Activated B cell treated with CpG ODN at 0.5 μM for 24 hours (primary cell): ENCODE measurements at regions not wholly inside any gene's neighbourhood (a gene's known extent, or its start where the extent isn't known, plus 50 kb on each side); places are given as distances from the start of the nearest gene placed in this dataset.
"Not testable (repeated sequence)": the region's sequence is repeated elsewhere in the genome, so short reads cannot be mapped to it uniquely, and the experiment has no call there.

ENCODE experiments used
- ATAC-seq: fragments of 200-7000 bp; cut with Tn5 transposase; one replicate; pipeline ENCODE4 v1.10.0; 2021; ENCODE audit warnings: low read depth, mild to moderate bottlenecking, moderate library complexity
- CTCF ChIA-PET: fragments of 350-600 bp; sonication (Branson Sonifier 250); formaldehyde crosslinking; loops from one replicate; lab custom pipeline; 2021; ENCODE audit warnings: antibody characterized with exemption; lab: Charles Lee
- POLR2A ChIA-PET: fragments of 350-600 bp; sonication (Branson Sonifier 250); formaldehyde crosslinking; loops from one replicate; lab custom pipeline; 2021; ENCODE audit warnings: antibody characterized with exemption; lab: Charles Lee
- DNase-seq: peaks from one replicate; pipeline ENCODE4 v3.0.0; 2022
- H3K27ac Mint-ChIP-seq: one replicate; pipeline ENCODE4 v1.8.0; 2020; ENCODE audit warnings: mixed read lengths
- H3K27me3 Mint-ChIP-seq: one replicate; pipeline ENCODE4 v1.8.0; 2021; ENCODE audit warnings: mixed read lengths
- H3K36me3 Mint-ChIP-seq: one replicate; pipeline ENCODE4 v1.8.0; 2021; ENCODE audit warnings: low read depth, mixed read lengths
- H3K4me1 Mint-ChIP-seq: one replicate; pipeline ENCODE4 v1.8.0; 2021; ENCODE audit warnings: mixed read lengths
- H3K4me3 Mint-ChIP-seq: one replicate; pipeline ENCODE4 v1.8.0; 2020; ENCODE audit warnings: mild to moderate bottlenecking, mixed read lengths
- H3K9me3 Mint-ChIP-seq: one replicate; pipeline ENCODE4 v1.8.0; 2020; ENCODE audit warnings: mixed read lengths
- intact Hi-C: fragments of 100-400 bp; cut with micrococcal nuclease; formaldehyde crosslinking; loops from one replicate; pipeline ENCODE4 v1.15.1; 2024
- TF ChIP-seq, protein P1 (sequence below): fragments of 200-600 bp; IDR thresholded peaks from one replicate; pipeline ENCODE4 v1.8.0; 2022; ENCODE audit warnings: antibody characterized with exemption, mild to moderate bottlenecking

DNA sequence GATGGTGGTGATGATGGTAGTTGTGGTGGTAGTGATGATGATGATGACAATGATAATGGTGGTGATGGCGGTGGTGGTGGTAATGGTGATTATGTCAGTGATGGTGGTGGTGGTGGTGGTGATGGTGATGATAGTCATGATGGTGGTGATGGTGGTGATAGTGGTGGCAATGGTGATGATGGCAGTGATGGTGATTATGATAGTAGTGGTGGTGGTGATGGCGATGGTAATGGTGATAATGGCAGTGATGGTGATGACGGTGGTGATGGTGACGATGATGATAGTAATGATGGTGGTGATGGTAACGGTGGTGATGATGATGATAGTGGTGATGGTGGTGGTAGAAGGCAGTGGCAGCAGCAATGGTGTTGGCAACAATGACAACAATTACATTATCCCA lies 55.3 kb downstream of the RBFOX3 start:
- CTCF ChIA-PET: no interaction called here
- Mint-ChIP-seq H3K36me3 (no peaks in the 10 kb centered on the region), H3K27ac (no peak overlapping the region), H3K4me1 (no peaks in the 10 kb centered on the region), H3K9me3 (peaks cover 2% of the 10 kb centered on the region), H3K27me3 (peaks cover 25% of the 10 kb centered on the region), H3K4me3 (no peak overlapping the region)
- DNase-seq: no peak
- intact Hi-C loops: no loop called here
- no peak for ATAC-seq
- POLR2A ChIA-PET: no interaction called here
- TF ChIP-seq, protein P1, sequence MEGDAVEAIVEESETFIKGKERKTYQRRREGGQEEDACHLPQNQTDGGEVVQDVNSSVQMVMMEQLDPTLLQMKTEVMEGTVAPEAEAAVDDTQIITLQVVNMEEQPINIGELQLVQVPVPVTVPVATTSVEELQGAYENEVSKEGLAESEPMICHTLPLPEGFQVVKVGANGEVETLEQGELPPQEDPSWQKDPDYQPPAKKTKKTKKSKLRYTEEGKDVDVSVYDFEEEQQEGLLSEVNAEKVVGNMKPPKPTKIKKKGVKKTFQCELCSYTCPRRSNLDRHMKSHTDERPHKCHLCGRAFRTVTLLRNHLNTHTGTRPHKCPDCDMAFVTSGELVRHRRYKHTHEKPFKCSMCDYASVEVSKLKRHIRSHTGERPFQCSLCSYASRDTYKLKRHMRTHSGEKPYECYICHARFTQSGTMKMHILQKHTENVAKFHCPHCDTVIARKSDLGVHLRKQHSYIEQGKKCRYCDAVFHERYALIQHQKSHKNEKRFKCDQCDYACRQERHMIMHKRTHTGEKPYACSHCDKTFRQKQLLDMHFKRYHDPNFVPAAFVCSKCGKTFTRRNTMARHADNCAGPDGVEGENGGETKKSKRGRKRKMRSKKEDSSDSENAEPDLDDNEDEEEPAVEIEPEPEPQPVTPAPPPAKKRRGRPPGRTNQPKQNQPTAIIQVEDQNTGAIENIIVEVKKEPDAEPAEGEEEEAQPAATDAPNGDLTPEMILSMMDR: no peak

DNA sequence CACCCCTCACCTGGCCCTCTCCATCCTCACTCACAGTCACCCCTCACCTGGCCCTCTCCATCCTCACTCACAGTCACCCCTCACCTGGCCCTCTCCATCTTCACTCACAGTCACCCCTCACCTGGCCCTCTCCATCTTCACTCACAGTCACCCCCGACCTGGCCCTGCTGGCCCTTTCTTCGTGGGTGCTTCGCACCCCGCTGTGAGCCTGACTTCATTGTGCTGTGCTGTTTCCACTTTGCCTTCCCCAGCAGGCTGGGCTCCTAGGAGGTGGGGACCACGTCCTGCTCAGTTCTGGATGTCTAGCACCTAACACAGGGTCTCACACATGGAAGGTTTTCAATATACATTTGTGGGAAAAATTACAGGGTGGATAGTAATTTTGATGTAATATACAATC lies 56.5 kb downstream of the RBFOX3 start:
- intact Hi-C loops, POLR2A ChIA-PET, CTCF ChIA-PET, H3K9me3 Mint-ChIP-seq, H3K4me3 Mint-ChIP-seq, H3K36me3 Mint-ChIP-seq, H3K27ac Mint-ChIP-seq, H3K4me1 Mint-ChIP-seq, DNase-seq, ATAC-seq: not testable (repeated sequence)
- peaks cover 20% of the 10 kb centered on the region for H3K27me3 Mint-ChIP-seq

DNA sequence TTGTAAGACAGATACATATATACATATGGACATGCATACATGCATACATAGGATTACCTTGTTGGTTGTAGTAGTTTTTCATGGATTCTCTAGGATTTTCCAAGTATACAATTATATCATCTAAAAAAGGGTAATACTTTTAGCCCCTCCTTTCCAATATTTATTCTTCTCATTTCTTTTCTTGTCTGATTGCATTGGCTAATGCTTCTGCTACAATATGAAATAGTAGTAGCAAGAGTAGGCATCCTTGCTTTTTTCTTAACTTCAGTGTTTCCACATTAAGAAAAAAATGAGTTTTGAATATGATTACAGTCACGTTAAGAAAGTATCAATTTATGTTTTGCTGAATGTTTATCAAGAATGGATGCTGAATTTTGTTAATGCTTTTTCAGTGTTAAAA lies 58.0 kb downstream of the RBFOX3 start:
- Mint-ChIP-seq H3K4me3 (no peak overlapping the region), H3K9me3 (peaks cover 2% of the 10 kb centered on the region), H3K27ac (no peak overlapping the region), H3K27me3 (peaks cover 9% of the 10 kb centered on the region), H3K4me1 (no peaks in the 10 kb centered on the region), H3K36me3 (no peaks in the 10 kb centered on the region)
- TF ChIP-seq, protein P1: no peak
- intact Hi-C loops: no loop called here
- CTCF ChIA-PET: no interaction called here
- DNase-seq (no peak), ATAC-seq (no peak)
- POLR2A ChIA-PET: no interaction called here

DNA sequence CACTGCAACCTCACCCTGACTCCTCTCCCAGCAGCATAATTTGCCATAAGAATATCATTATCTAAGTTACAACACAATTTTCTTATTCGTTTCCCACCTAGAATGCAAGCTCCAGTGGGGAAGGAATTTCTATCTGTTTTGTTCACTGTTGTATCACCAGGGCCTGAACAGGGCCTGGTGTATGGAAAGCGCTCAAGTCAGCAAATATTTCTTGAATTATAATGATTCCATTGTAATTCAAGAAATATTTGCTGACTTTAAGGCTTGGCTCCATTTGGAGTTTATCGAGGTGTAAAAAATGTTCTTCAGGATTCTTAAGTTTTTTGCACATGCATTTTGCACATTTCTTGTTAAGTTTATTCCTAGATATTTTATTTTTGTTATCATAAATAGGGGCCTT lies 58.4 kb downstream of the RBFOX3 start:
- ChIA-PET CTCF (no interaction called here), POLR2A (no interaction called here)
- no peak for ATAC-seq
- H3K27ac Mint-ChIP-seq: no peak overlapping the region
- peaks cover 2% of the 10 kb centered on the region for H3K9me3 Mint-ChIP-seq
- H3K4me3 Mint-ChIP-seq: no peak overlapping the region
- TF ChIP-seq, protein P1: no peak
- H3K4me1 Mint-ChIP-seq: no peaks in the 10 kb centered on the region
- no peaks in the 10 kb centered on the region for H3K36me3 Mint-ChIP-seq
- no peak for DNase-seq
- H3K27me3 Mint-ChIP-seq: peaks cover 5% of the 10 kb centered on the region
- intact Hi-C loops: no loop called here

DNA sequence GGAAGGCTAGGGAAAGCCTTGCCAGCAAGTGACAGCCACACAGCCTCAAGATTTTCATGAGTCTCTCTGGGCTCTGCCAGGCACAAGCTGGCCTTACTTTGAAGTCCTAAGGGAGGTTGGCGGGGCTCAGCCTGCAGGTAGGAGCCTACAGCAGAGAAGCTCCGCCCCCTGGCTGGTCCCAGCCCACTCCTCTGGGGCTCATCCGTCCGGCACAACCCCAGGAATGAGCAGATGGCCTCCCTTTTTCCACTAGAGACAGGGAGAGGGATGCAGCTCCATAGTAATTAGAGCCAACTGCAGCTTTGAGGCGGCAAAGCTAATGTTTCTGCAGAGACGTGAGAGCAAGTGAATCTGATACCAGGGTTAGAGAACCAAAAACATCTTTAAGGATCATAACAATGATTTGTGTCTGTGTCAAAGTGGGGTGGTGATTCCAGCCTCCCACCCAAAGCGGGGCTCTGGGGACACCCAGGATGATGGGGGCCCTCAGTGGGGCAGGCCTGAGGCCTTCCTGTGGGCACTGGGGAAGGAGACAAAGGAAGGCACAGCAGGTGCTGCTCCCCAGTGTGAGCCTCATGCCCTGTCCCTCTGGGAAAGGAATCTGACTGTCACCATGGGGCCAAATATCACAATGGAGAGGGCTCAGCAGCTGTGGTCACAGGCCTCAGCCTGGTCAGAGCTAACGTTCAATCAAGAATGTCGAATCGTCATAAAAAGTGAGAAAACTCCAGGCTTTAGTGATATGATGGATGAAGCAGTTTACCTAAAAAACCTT lies 61.5 kb downstream of the RBFOX3 start:
- TF ChIP-seq, protein P1: no peak
- H3K27me3 Mint-ChIP-seq: peaks cover under 1% of the 10 kb centered on the region
- intact Hi-C loops: no loop called here
- H3K4me3 Mint-ChIP-seq: no peak overlapping the region
- CTCF ChIA-PET: no interaction called here
- no peaks in the 10 kb centered on the region for H3K4me1 Mint-ChIP-seq
- no peak for DNase-seq
- H3K36me3 Mint-ChIP-seq: no peaks in the 10 kb centered on the region
- ATAC-seq: no peak
- H3K27ac Mint-ChIP-seq: no peak overlapping the region
- POLR2A ChIA-PET: no interaction called here
- peaks cover 2% of the 10 kb centered on the region for H3K9me3 Mint-ChIP-seq

DNA sequence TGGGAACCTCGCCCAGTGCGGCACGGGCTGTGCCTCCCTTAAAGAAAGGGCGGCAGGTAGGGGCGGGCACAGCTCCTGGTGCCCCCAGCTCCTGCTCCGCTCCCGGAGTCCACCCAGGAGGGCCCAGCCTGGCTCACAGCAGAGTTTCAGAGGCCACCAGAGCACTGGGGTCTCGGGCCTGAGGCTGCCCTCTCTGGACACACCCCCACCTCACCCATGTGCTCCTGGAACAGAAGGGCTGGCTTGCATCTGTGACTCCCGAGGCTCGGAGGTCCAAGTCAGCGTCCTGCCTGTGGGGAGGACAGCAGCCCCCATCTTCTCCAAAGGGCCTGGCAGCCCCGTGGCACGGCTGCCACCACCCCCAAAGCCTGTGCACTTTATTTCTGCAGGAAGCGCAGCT lies 62.7 kb downstream of the RBFOX3 start:
- CTCF ChIA-PET: no interaction called here
- Mint-ChIP-seq H3K9me3 (peaks cover 2% of the 10 kb centered on the region), H3K27me3 (peaks cover 5% of the 10 kb centered on the region), H3K36me3 (no peaks in the 10 kb centered on the region), H3K27ac (no peak overlapping the region), H3K4me1 (no peaks in the 10 kb centered on the region), H3K4me3 (no peak overlapping the region)
- POLR2A ChIA-PET: no interaction called here
- intact Hi-C loops: no loop called here
- TF ChIP-seq, protein P1: no peak
- ATAC-seq (no peak), DNase-seq (no peak)
